Medulla oblongata (tissue), 1 donor: ENCODE measurements at regions not wholly inside any gene's neighbourhood (a gene's known extent, or its start where the extent isn't known, plus 50 kb on each side); places are given as distances from the start of the nearest gene placed in this dataset.
A peak's percentile ranks its signal among the peaks of the same experiment; 100 is the strongest.

Source experiments
- DNase-seq: peaks from one replicate; pipeline ENCODE4 v3.0.0-alpha.2; 2015; ENCODE audit errors: extremely low spot score

- no peak for DNase-seq
Measured at GRCh38 chr7:1320616-1321240, 88.1 kb downstream of the UNCX start.

GRCh38 chr7:1321411-1322239 lies 89.0 kb downstream of the UNCX start:
- no peak for DNase-seq

- no peak for DNase-seq
Measured at GRCh38 chr7:1322240-1323110, 89.8 kb downstream of the UNCX start.

- peak; percentile 70 for DNase-seq
Measured at GRCh38 chr7:1323178-1324027, 90.7 kb downstream of the UNCX start.

GRCh38 chr7:1324028-1324900 lies 91.6 kb downstream of the UNCX start:
- DNase-seq = no peak

GRCh38 chr7:1325246-1325645 lies 92.6 kb downstream of the UNCX start:
- no peak for DNase-seq

- no peak for DNase-seq
Measured at GRCh38 chr7:1325646-1326510, 93.2 kb downstream of the UNCX start.

- DNase-seq = no peak
Measured at GRCh38 chr7:1326511-1326785, 93.8 kb downstream of the UNCX start.

GRCh38 chr7:1329261-1329660 lies 96.6 kb downstream of the UNCX start:
- DNase-seq = no peak

- no peak for DNase-seq
Measured at GRCh38 chr7:1329966-1330800, 97.5 kb downstream of the UNCX start.

GRCh38 chr7:1330801-1331425 lies 98.2 kb downstream of the UNCX start:
- no peak for DNase-seq

- no peak for DNase-seq
Measured at GRCh38 chr7:1331561-1332467, 99.1 kb downstream of the UNCX start.

GRCh38 chr7:1336509-1336908 lies 103.8 kb downstream of the UNCX start:
- no peak for DNase-seq

- DNase-seq = no peak
Measured at GRCh38 chr7:1339611-1340010, 106.9 kb downstream of the UNCX start.

GRCh38 chr7:1340031-1340430 lies 107.4 kb downstream of the UNCX start:
- DNase-seq = no peak

- no peak for DNase-seq
Measured at GRCh38 chr7:1340461-1341360, 108.0 kb downstream of the UNCX start.
